Nephron (organoid): ENCODE measurements at regions not wholly inside any gene's neighbourhood (a gene's known extent, or its start where the extent isn't known, plus 50 kb on each side); places are given as distances from the start of the nearest gene placed in this dataset.

ENCODE experiments used
- H3K27ac Mint-ChIP-seq, 3 experiments: 2 replicates each; pipeline ENCODE4 v1.8.0; 2020; ENCODE audit warnings: mixed read lengths in 3 of 3, mild to moderate bottlenecking in 2 of 3, moderate library complexity in 1 of 3
- H3K27me3 Mint-ChIP-seq: 2 replicates; pipeline ENCODE4 v1.8.0; 2021; ENCODE audit warnings: low read depth, mild to moderate bottlenecking, moderate library complexity, mixed read lengths
- H3K36me3 Mint-ChIP-seq: 2 replicates; pipeline ENCODE4 v1.8.0; 2020; ENCODE audit warnings: low read depth, mixed read lengths
- H3K4me1 Mint-ChIP-seq: 2 replicates; pipeline ENCODE4 v1.8.0; 2020; ENCODE audit warnings: mixed read lengths
- H3K4me3 Mint-ChIP-seq, 3 experiments: 2 replicates each; pipeline ENCODE4 v1.8.0; 2020; ENCODE audit warnings: mild to moderate bottlenecking in 3 of 3, mixed read lengths in 3 of 3, moderate library complexity in 2 of 3
- H3K9me3 Mint-ChIP-seq: 2 replicates; pipeline ENCODE4 v1.8.0; 2020; ENCODE audit warnings: mixed read lengths
- CTCF ChIP-seq, 3 experiments: fragments of 200-600 bp; sonication (generic); IDR thresholded peaks; one replicate each; pipeline ENCODE4 v1.5.0; 2021; ENCODE audit warnings: antibody characterized with exemption in 3 of 3; ENCODE audit not compliant: unreplicated experiment in 3 of 3

- H3K27ac Mint-ChIP-seq = no peak overlapping the region
- no peaks in the 10 kb centered on the region for H3K4me1 Mint-ChIP-seq
- H3K27me3 Mint-ChIP-seq = no peaks in the 10 kb centered on the region
- H3K9me3 Mint-ChIP-seq = no peaks in the 10 kb centered on the region
- no peak overlapping the region for H3K4me3 Mint-ChIP-seq
- no peaks in the 10 kb centered on the region for H3K36me3 Mint-ChIP-seq
- TF ChIP-seq CTCF (IDR thresholded peaks at IDR 0.05; ENCODE audit: unreplicated experiment in 3 of 3) = no peak
Observed at GRCh38 chr18:30566877-30567276, 475.7 kb downstream of the DSC3 start.

GRCh38 chr18:30562231-30562630 is 480.3 kb downstream of the DSC3 start:
- no peak overlapping the region for H3K4me3 Mint-ChIP-seq
- H3K36me3 Mint-ChIP-seq = no peaks in the 10 kb centered on the region
- no peaks in the 10 kb centered on the region for H3K4me1 Mint-ChIP-seq
- TF ChIP-seq CTCF (IDR thresholded peaks at IDR 0.05; ENCODE audit: unreplicated experiment in 3 of 3) = no peak
- no peak overlapping the region for H3K27ac Mint-ChIP-seq
- H3K27me3 Mint-ChIP-seq = no peaks in the 10 kb centered on the region
- no peaks in the 10 kb centered on the region for H3K9me3 Mint-ChIP-seq

- H3K27ac Mint-ChIP-seq = no peak overlapping the region
- H3K27me3 Mint-ChIP-seq = no peaks in the 10 kb centered on the region
- no peaks in the 10 kb centered on the region for H3K36me3 Mint-ChIP-seq
- no peaks in the 10 kb centered on the region for H3K4me1 Mint-ChIP-seq
- no peak overlapping the region for H3K4me3 Mint-ChIP-seq
- TF ChIP-seq CTCF (IDR thresholded peaks at IDR 0.05; ENCODE audit: unreplicated experiment in 3 of 3) = no peak
- H3K9me3 Mint-ChIP-seq = no peaks in the 10 kb centered on the region
Observed at GRCh38 chr18:30556112-30556511, 486.4 kb downstream of the DSC3 start.

- Mint-ChIP-seq H3K9me3 (no peaks in the 10 kb centered on the region), H3K36me3 (no peaks in the 10 kb centered on the region), H3K27me3 (peaks cover 5% of the 10 kb centered on the region), H3K27ac (no peak overlapping the region), H3K4me3 (no peak overlapping the region), H3K4me1 (no peaks in the 10 kb centered on the region)
- no peak for TF ChIP-seq CTCF (IDR thresholded peaks at IDR 0.05; ENCODE audit: unreplicated experiment in 3 of 3)
Observed at GRCh38 chr18:30545393-30545792, 497.1 kb downstream of the DSC3 start.

DNA sequence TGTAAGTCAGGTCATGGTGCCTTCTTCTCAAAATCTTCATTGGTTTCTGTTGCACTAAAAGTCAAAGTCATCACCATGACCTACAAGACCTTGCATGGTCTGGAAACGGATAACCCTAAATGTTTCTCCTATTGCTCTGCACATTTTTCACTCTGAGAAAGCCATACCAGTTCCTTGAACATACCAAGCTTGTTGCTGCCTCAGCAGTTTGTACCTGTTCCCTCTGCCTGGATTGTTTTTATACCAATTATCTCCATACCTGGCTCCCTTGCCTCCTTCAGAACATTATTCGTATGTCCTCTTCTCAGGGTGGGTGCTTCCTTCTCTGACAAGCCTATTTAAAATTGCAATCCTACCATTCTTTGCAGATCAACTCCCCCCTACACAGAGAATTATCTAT is 498.4 kb downstream of the DSC3 start:
- Mint-ChIP-seq H3K36me3 (no peaks in the 10 kb centered on the region), H3K4me3 (no peak overlapping the region), H3K27me3 (peaks cover 5% of the 10 kb centered on the region), H3K27ac (no peak overlapping the region), H3K9me3 (no peaks in the 10 kb centered on the region), H3K4me1 (no peaks in the 10 kb centered on the region)
- TF ChIP-seq CTCF (IDR thresholded peaks at IDR 0.05; ENCODE audit: unreplicated experiment in 3 of 3) = no peak

- Mint-ChIP-seq H3K4me3 (no peak overlapping the region), H3K27ac (no peak overlapping the region), H3K4me1 (peaks cover 5% of the 10 kb centered on the region), H3K27me3 (no peaks in the 10 kb centered on the region), H3K36me3 (no peaks in the 10 kb centered on the region), H3K9me3 (no peaks in the 10 kb centered on the region)
- no peak for TF ChIP-seq CTCF (IDR thresholded peaks at IDR 0.05; ENCODE audit: unreplicated experiment in 3 of 3)
Observed at GRCh38 chr18:30533716-30534115, 508.8 kb downstream of the DSC3 start.
